ENCODE measurements at regions not wholly inside any gene's neighbourhood (a gene's known extent, or its start where the extent isn't known, plus 50 kb on each side); places are given as distances from the start of the nearest gene placed in this dataset.

- Histone ChIP-seq H3K4me2 (replicated peaks; ENCODE audit: extremely low read depth, low read length, poor library complexity, severe bottlenecking) (no peak overlapping the region), H3K36me3 (replicated peaks in 1 of 2; ENCODE audit: control insufficient read depth in 1 of 2, insufficient read depth in 2 of 2, low read length in 2 of 2) (no peaks in the 10 kb centered on the region), H3K27ac (ENCODE audit: low read depth in 1 of 2, low read length in 2 of 2) (no peak overlapping the region), H3K9me3 (replicated peaks in 1 of 2; ENCODE audit: control insufficient read depth in 1 of 2, insufficient read depth in 1 of 2, low read length in 2 of 2) (peaks cover 4 to 13% of the 10 kb centered on the region in 2 donors), H3K4me1 (ENCODE audit: control insufficient read depth in 1 of 2, insufficient read depth in 2 of 2, low read length in 2 of 2) (no peaks in the 10 kb centered on the region), H3K4me3 (replicated peaks in 1 of 3; ENCODE audit: low read depth in 2 of 3, low read length in 3 of 3) (no peak overlapping the region), H3K79me2 (ENCODE audit: insufficient read depth, low read length) (no peaks in the 10 kb centered on the region), H2AFZ (ENCODE audit: insufficient read depth, low read depth, low read length, poor library complexity, severe bottlenecking) (no peak overlapping the region), H3K9ac (ENCODE audit: insufficient read depth, low read length, poor library complexity, severe bottlenecking) (no peak overlapping the region), H3K27me3 (ENCODE audit: control insufficient read depth in 2 of 2, insufficient read depth in 2 of 2, low read length in 2 of 2) (no peaks in the 10 kb centered on the region), H4K20me1 (ENCODE audit: insufficient read depth, low read length) (no peaks in the 10 kb centered on the region)
- intact Hi-C loops (cut with micrococcal nuclease) = no loop called here
- H3K4me3 Mint-ChIP-seq = no peak overlapping the region
- peaks cover 3 to 12% (median 9%) of the 10 kb centered on the region in 7 donors for H3K9me3 Mint-ChIP-seq
- H3K4me1 Mint-ChIP-seq = peaks cover 8% of the 10 kb centered on the region
- TF ChIP-seq CTCF (IDR thresholded peaks at IDR 0.05) = no peak
- no peaks in the 10 kb centered on the region for H3K27me3 Mint-ChIP-seq (ENCODE audit: low read depth in 3 of 3)
- no CpG with 5 or more reads among the region's 4 CpGs for WGBS (ENCODE audit: insufficient coverage)
- no peak overlapping the region for H3K27ac Mint-ChIP-seq
- peaks cover 0 to 3% of the 10 kb centered on the region in 2 donors for H3K36me3 Mint-ChIP-seq
- DNase-seq = no peak
These were observed 1727.2 kb downstream of the MAT2B start for GRCh38 chr5:165232509-165233028.

GRCh38 chr5:165241811-165242210 is 1736.4 kb downstream of the MAT2B start:
- no peaks in the 10 kb centered on the region for H3K27me3 Mint-ChIP-seq (ENCODE audit: low read depth in 3 of 3)
- H3K27ac Mint-ChIP-seq = no peak overlapping the region
- no peaks in the 10 kb centered on the region for H3K4me1 Mint-ChIP-seq
- Histone ChIP-seq H3K9ac (ENCODE audit: insufficient read depth, low read length, poor library complexity, severe bottlenecking) (no peak overlapping the region), H3K4me1 (ENCODE audit: control insufficient read depth in 1 of 2, insufficient read depth in 2 of 2, low read length in 2 of 2) (no peaks in the 10 kb centered on the region), H3K27me3 (ENCODE audit: control insufficient read depth in 2 of 2, insufficient read depth in 2 of 2, low read length in 2 of 2) (no peaks in the 10 kb centered on the region), H3K9me3 (replicated peaks in 1 of 2; ENCODE audit: control insufficient read depth in 1 of 2, insufficient read depth in 1 of 2, low read length in 2 of 2) (peaks cover 0 to 3% of the 10 kb centered on the region in 2 donors), H2AFZ (ENCODE audit: insufficient read depth, low read depth, low read length, poor library complexity, severe bottlenecking) (no peak overlapping the region), H4K20me1 (ENCODE audit: insufficient read depth, low read length) (no peaks in the 10 kb centered on the region), H3K4me2 (replicated peaks; ENCODE audit: extremely low read depth, low read length, poor library complexity, severe bottlenecking) (no peak overlapping the region), H3K27ac (ENCODE audit: low read depth in 1 of 2, low read length in 2 of 2) (no peak overlapping the region), H3K4me3 (replicated peaks in 1 of 3; ENCODE audit: low read depth in 2 of 3, low read length in 3 of 3) (no peak overlapping the region), H3K79me2 (ENCODE audit: insufficient read depth, low read length) (no peaks in the 10 kb centered on the region), H3K36me3 (replicated peaks in 1 of 2; ENCODE audit: control insufficient read depth in 1 of 2, insufficient read depth in 2 of 2, low read length in 2 of 2) (no peaks in the 10 kb centered on the region)
- peaks cover 0 to 11% (median 3%) of the 10 kb centered on the region in 7 donors for H3K9me3 Mint-ChIP-seq
- DNase-seq = no peak
- H3K4me3 Mint-ChIP-seq = no peak overlapping the region
- H3K36me3 Mint-ChIP-seq = no peaks in the 10 kb centered on the region
- intact Hi-C loops (cut with micrococcal nuclease) = no loop called here
- TF ChIP-seq CTCF (IDR thresholded peaks at IDR 0.05) = no peak
- no CpG with 5 or more reads among the region's 1 CpG for WGBS (ENCODE audit: insufficient coverage)

All from CD14-positive monocyte (primary cell).